ENCODE measurements at regions not wholly inside any gene's neighbourhood (a gene's known extent, or its start where the extent isn't known, plus 50 kb on each side); places are given as distances from the start of the nearest gene placed in this dataset.
"Not testable (repeated sequence)": the region's sequence is repeated elsewhere in the genome, so short reads cannot be mapped to it uniquely, and the experiment has no call there.

GRCh38 chr20:40082436-40082835, 606.6 kb downstream of the MAFB start:
- no peak for DNase-seq

GRCh38 chr20:40081653-40082052, 607.4 kb downstream of the MAFB start:
- DNase-seq = no peak

- DNase-seq = peak in 1 of 56 donors; percentile 2
Measured at GRCh38 chr20:40080041-40080652, 608.9 kb downstream of the MAFB start.

- no peak for DNase-seq
Measured at GRCh38 chr20:40073535-40074111, 615.4 kb downstream of the MAFB start.

- DNase-seq = no peak
Measured at GRCh38 chr20:40072907-40073306, 616.1 kb downstream of the MAFB start.

GRCh38 chr20:40056171-40056570, 632.9 kb downstream of the MAFB start:
- no peak for DNase-seq

GRCh38 chr20:40055711-40056110, 633.3 kb downstream of the MAFB start:
- DNase-seq = no peak

GRCh38 chr20:40054311-40054710, 634.7 kb downstream of the MAFB start:
- DNase-seq = no peak

GRCh38 chr20:40050596-40050995, 638.4 kb downstream of the MAFB start:
- no peak for DNase-seq

GRCh38 chr20:40049854-40050253, 639.2 kb downstream of the MAFB start:
- no peak for DNase-seq

GRCh38 chr20:40046703-40047102, 642.3 kb downstream of the MAFB start:
- no peak for DNase-seq

GRCh38 chr20:40037511-40037910, 651.5 kb downstream of the MAFB start:
- no peak for DNase-seq

- no peak for DNase-seq
Measured at GRCh38 chr20:40029589-40029988, 659.4 kb downstream of the MAFB start.

GRCh38 chr20:40019510-40019909, 669.5 kb downstream of the MAFB start:
- no peak for DNase-seq

GRCh38 chr20:40017765-40018164, 671.3 kb downstream of the MAFB start:
- no peak for DNase-seq

- no peak for DNase-seq
Measured at GRCh38 chr20:40016890-40017289, 672.1 kb downstream of the MAFB start.

GRCh38 chr20:40016392-40016791, 672.6 kb downstream of the MAFB start:
- no peak for DNase-seq

- DNase-seq = not testable (repeated sequence)
Measured at GRCh38 chr20:40012026-40012425, 677.0 kb downstream of the MAFB start.

GRCh38 chr20:40010483-40010882, 678.6 kb downstream of the MAFB start:
- DNase-seq = no peak

GRCh38 chr20:40009542-40009941, 679.5 kb downstream of the MAFB start:
- no peak for DNase-seq

- no peak for DNase-seq
Measured at GRCh38 chr20:40008177-40008576, 680.9 kb downstream of the MAFB start.

- DNase-seq = no peak
Measured at GRCh38 chr20:40006168-40006860, 682.7 kb downstream of the MAFB start.

- DNase-seq = not testable (repeated sequence)
Measured at GRCh38 chr20:40004092-40004491, 684.9 kb downstream of the MAFB start.

Data from amygdala (tissue), 56 donors.